H1 (cell line): ENCODE measurements at regions not wholly inside any gene's neighbourhood (a gene's known extent, or its start where the extent isn't known, plus 50 kb on each side); places are given as distances from the start of the nearest gene placed in this dataset.

Experiments used
- CTCF ChIA-PET: fragments of 300-600 bp; sonication (Branson Sonifier 250); formaldehyde crosslinking; loops from one replicate; lab custom pipeline; 2021; ENCODE audit not compliant: partially characterized antibody; lab: Charles Lee
- POLR2A ChIA-PET: fragments of 300-600 bp; sonication (Branson Sonifier 250); formaldehyde crosslinking; loops from one replicate; lab custom pipeline; 2021; ENCODE audit warnings: inconsistent platforms; ENCODE audit not compliant: partially characterized antibody; lab: Charles Lee
- DNase-seq, 2 experiments: peaks; one replicate each; pipeline versions ENCODE4 v3.0.0 to v3.0.0-alpha.2; 2010 to 2022; ENCODE audit warnings: low spot score in 2 of 2, low read depth in 1 of 2, mixed read lengths in 1 of 2
- FAIRE-seq: peaks from 2 replicates; lab custom pipeline; 2011; peaks lifted over from hg19 to GRCh38; lab: Jason Lieb, UNC
- H2AFZ ChIP-seq: 2 replicates; pipeline ENCODE4 v1.8.1; 2012; ENCODE audit warnings: low read length, inconsistent platforms
- H2AK5ac ChIP-seq: 2 replicates; pipeline ENCODE4 v1.6.1; 2013; ENCODE audit warnings: low read depth, low read length
- H2BK120ac ChIP-seq: replicated peaks from 2 replicates; pipeline ENCODE3; 2013; ENCODE audit warnings: low read depth, low read length, inconsistent platforms
- H2BK12ac ChIP-seq: 2 replicates; pipeline ENCODE4 v1.6.1; 2013; ENCODE audit warnings: low read depth, low read length
- H2BK15ac ChIP-seq: 2 replicates; pipeline ENCODE4 v1.6.1; 2013; ENCODE audit warnings: low read length
- H2BK20ac ChIP-seq: 2 replicates; pipeline ENCODE4 v1.6.1; 2013; ENCODE audit warnings: low read length
- H2BK5ac ChIP-seq: 2 replicates; pipeline ENCODE4 v1.6.1; 2013; ENCODE audit warnings: low read depth, low read length
- H3K14ac ChIP-seq: 2 replicates; pipeline ENCODE4 v1.6.1; 2013; ENCODE audit warnings: inconsistent platforms; ENCODE audit not compliant: insufficient read length
- H3K18ac ChIP-seq: 2 replicates; pipeline ENCODE4 v1.6.1; 2013; ENCODE audit warnings: low read length; ENCODE audit errors: extremely low read depth
- H3K23ac ChIP-seq: 2 replicates; pipeline ENCODE4 v1.6.1; 2013; ENCODE audit warnings: inconsistent platforms; ENCODE audit not compliant: insufficient read length
- H3K23me2 ChIP-seq: 2 replicates; pipeline ENCODE4 v1.6.1; 2013; ENCODE audit warnings: low read depth, low read length
- H3K27ac ChIP-seq: 2 replicates; pipeline ENCODE4 v1.6.1; 2011; ENCODE audit warnings: low read depth, low read length, inconsistent platforms
- H3K27me3 ChIP-seq, 4 experiments: replicated peaks in 1 of 4; 1 replicate in 1 of 4; 2 replicates in 3 of 4; pipeline versions ENCODE4 v1.6.1 to v1.8.1; 2011 to 2013; ENCODE audit warnings: low read length in 3 of 4, mild to moderate bottlenecking in 3 of 4, inconsistent platforms in 2 of 4, mixed read lengths in 2 of 4, moderate library complexity in 1 of 4; ENCODE audit not compliant: control insufficient read depth in 3 of 4, insufficient read depth in 3 of 4; ENCODE audit errors: extremely low read depth in 1 of 4
- H3K36me3 ChIP-seq, 4 experiments: 2 replicates each; pipeline versions ENCODE4 v1.6.1 to v1.8.1; 2011 to 2013; ENCODE audit warnings: mild to moderate bottlenecking in 4 of 4, low read length in 3 of 4, moderate library complexity in 2 of 4, control low read depth in 1 of 4, inconsistent platforms in 1 of 4; ENCODE audit not compliant: insufficient read depth in 4 of 4, control insufficient read depth in 2 of 4
- H3K4ac ChIP-seq: replicated peaks from 2 replicates; pipeline ENCODE3; 2013; ENCODE audit warnings: low read length, low read depth, mixed read lengths, inconsistent platforms; ENCODE audit not compliant: insufficient read length
- H3K4me1 ChIP-seq, 4 experiments: replicated peaks in 1 of 4; 1 replicate in 1 of 4; 2 replicates in 3 of 4; pipeline versions ENCODE4 v1.6.1 to v1.8.1; 2011 to 2013; ENCODE audit warnings: low read length in 3 of 4, inconsistent platforms in 2 of 4, mixed read lengths in 1 of 4; ENCODE audit not compliant: insufficient read depth in 4 of 4, control insufficient read depth in 3 of 4
- H3K4me2 ChIP-seq, 2 experiments: 2 replicates each; pipeline versions ENCODE4 v1.6.1 to v1.8.1; 2011 to 2013; ENCODE audit warnings: low read depth in 2 of 2, low read length in 2 of 2, control low read depth in 1 of 2, inconsistent platforms in 1 of 2, mild to moderate bottlenecking in 1 of 2; ENCODE audit not compliant: insufficient read depth in 1 of 2
- H3K4me3 ChIP-seq, 4 experiments: fragments of 200-600, 300-600 bp in 1 of 4; sonication (generic), shearing (Covaris generic), sonication (Bioruptor Twin) in 1 of 4; 2 replicates each; pipeline versions ENCODE4 v1.5.1 to v1.8.1; 2011 to 2016; ENCODE audit warnings: low read length in 4 of 4, low read depth in 3 of 4, control low read depth in 2 of 4, inconsistent platforms in 2 of 4, mild to moderate bottlenecking in 2 of 4, mixed read lengths in 1 of 4, moderate library complexity in 1 of 4; ENCODE audit not compliant: insufficient read depth in 2 of 4; ENCODE audit errors: extremely low read depth in 1 of 4
- H3K56ac ChIP-seq: replicated peaks from 2 replicates; pipeline ENCODE3; 2013; ENCODE audit warnings: low read depth, mild to moderate bottlenecking, mixed read lengths, low read length, inconsistent platforms; ENCODE audit not compliant: insufficient read length
- H3K79me1 ChIP-seq: 2 replicates; pipeline ENCODE4 v1.6.1; 2013; ENCODE audit warnings: low read depth, low read length, control low read depth
- H3K79me2 ChIP-seq, 2 experiments: 2 replicates each; pipeline versions ENCODE4 v1.6.1 to v1.8.1; 2012 to 2013; ENCODE audit warnings: low read length in 2 of 2, mild to moderate bottlenecking in 2 of 2, inconsistent platforms in 1 of 2; ENCODE audit not compliant: insufficient read depth in 2 of 2, control insufficient read depth in 1 of 2
- H3K9ac ChIP-seq, 4 experiments: replicated peaks in 1 of 4; 1 replicate in 1 of 4; 2 replicates in 3 of 4; pipeline versions ENCODE4 v1.6.1 to v1.8.1; 2011 to 2013; ENCODE audit warnings: low read depth in 3 of 4, low read length in 3 of 4, control low read depth in 2 of 4, mild to moderate bottlenecking in 2 of 4, moderate library complexity in 2 of 4, inconsistent platforms in 1 of 4; ENCODE audit errors: extremely low read depth in 1 of 4
- H3K9me3 ChIP-seq, 2 experiments: 2 replicates each; pipeline versions ENCODE4 v1.6.1 to v1.8.1; 2012 to 2013; ENCODE audit warnings: mild to moderate bottlenecking in 2 of 2, moderate library complexity in 2 of 2, control low read depth in 1 of 2, inconsistent platforms in 1 of 2, low read depth in 1 of 2, low read length in 1 of 2, mixed read lengths in 1 of 2; ENCODE audit not compliant: insufficient read depth in 2 of 2
- H4K20me1 ChIP-seq, 2 experiments: replicated peaks in 1 of 2; 2 replicates each; pipeline versions ENCODE3 to v1.8.1; 2011 to 2013; ENCODE audit warnings: inconsistent platforms in 2 of 2, low read length in 2 of 2, mild to moderate bottlenecking in 1 of 2; ENCODE audit not compliant: insufficient read depth in 2 of 2, control insufficient read depth in 1 of 2
- H4K5ac ChIP-seq: 2 replicates; pipeline ENCODE4 v1.6.1; 2013; ENCODE audit warnings: low read length, low read depth, mixed read lengths, inconsistent platforms; ENCODE audit not compliant: insufficient read length
- H4K8ac ChIP-seq: 2 replicates; pipeline ENCODE4 v1.8.0; 2013; ENCODE audit warnings: mild to moderate bottlenecking, moderate library complexity, low read length, inconsistent platforms; ENCODE audit not compliant: insufficient read depth; ENCODE audit errors: extremely low read depth
- H4K91ac ChIP-seq: replicated peaks from 2 replicates; pipeline ENCODE3; 2013; ENCODE audit warnings: low read length, mixed read lengths, inconsistent platforms; ENCODE audit not compliant: insufficient read length
- BACH1 ChIP-seq: IDR thresholded peaks from 2 replicates; pipeline ENCODE4 v1.6.1; 2012; ENCODE audit warnings: low read length, improper control_type of control experiment
- CTBP2 ChIP-seq: IDR thresholded peaks from 2 replicates; pipeline ENCODE4 v1.7.0; 2011; ENCODE audit warnings: borderline replicate concordance, mild to moderate bottlenecking, moderate library complexity, mixed read lengths, low read length; ENCODE audit not compliant: insufficient read depth, insufficient read length
- GTF2F1 ChIP-seq: IDR thresholded peaks from 2 replicates; pipeline ENCODE4 v1.6.1; 2012; ENCODE audit warnings: low read depth, low read length, improper control_type of control experiment, borderline replicate concordance
- HDAC6 ChIP-seq: IDR thresholded peaks from one replicate; pipeline ENCODE4 v1.7.1; 2012; ENCODE audit warnings: low read depth, mild to moderate bottlenecking, inconsistent platforms, low read length, moderate library complexity
- POU5F1 ChIP-seq: IDR thresholded peaks from 2 replicates; pipeline ENCODE4 v1.6.1; 2011; ENCODE audit warnings: low read depth, mild to moderate bottlenecking, low read length, moderate library complexity
- WGBS, 2 experiments: shearing (Covaris generic) in 1 of 2; methylation state at CpG; one replicate each; pipeline versions ENCODE4 v1.1.6 to v1.1.7; 2013 to 2015; ENCODE audit warnings: low lambda C conversion rate in 2 of 2, mixed read lengths in 2 of 2, inconsistent platforms in 1 of 2, low coverage in 1 of 2, missing lambda C conversion rate in 1 of 2; ENCODE audit not compliant: insufficient replicate concordance in 2 of 2, insufficient coverage in 1 of 2, insufficient read length in 1 of 2; ENCODE audit errors: extremely low coverage in 1 of 2, missing lambda C conversion rate in 1 of 2; 5-methylcytosine and 5-hydroxymethylcytosine counted together

GRCh38 chr6:121535777-121536176 lies 100.3 kb downstream of the GJA1 start:
- H3K36me3 ChIP-seq = no peaks in the 10 kb centered on the region
- H3K9me3 ChIP-seq = no peaks in the 10 kb centered on the region
- no peak overlapping the region for H3K4me2 ChIP-seq
- no peak overlapping the region for H3K23ac ChIP-seq
- H2AK5ac ChIP-seq = no peak overlapping the region
- no peaks in the 10 kb centered on the region for H3K27me3 ChIP-seq
- no peaks in the 10 kb centered on the region for H4K20me1 ChIP-seq
- WGBS, 2 experiments = 90% methylated on average over 4 of the region's 4 CpGs; no CpG with 5 or more reads in 1 of the 2 experiments
- H2BK15ac ChIP-seq = no peak overlapping the region
- no peak overlapping the region for H3K27ac ChIP-seq
- H2AFZ ChIP-seq = no peak overlapping the region
- H3K56ac ChIP-seq = no peak overlapping the region
- H2BK20ac ChIP-seq = no peak overlapping the region
- H3K14ac ChIP-seq = no peak overlapping the region
- H2BK120ac ChIP-seq = no peak overlapping the region
- CTCF ChIA-PET = interaction anchor here (0.6 to 2.2 kb wide), 5 partner anchors 13 to 650 kb away, joined by 3 to 8 read pairs (median 4); no protein-coding TSS in a partner anchor
- no peaks in the 10 kb centered on the region for H3K79me1 ChIP-seq
- H4K5ac ChIP-seq = no peak overlapping the region
- FAIRE-seq = no peak
- H3K23me2 ChIP-seq = no peaks in the 10 kb centered on the region
- H3K9ac ChIP-seq = no peak overlapping the region
- no peak overlapping the region for H3K4me3 ChIP-seq
- POLR2A ChIA-PET = interaction anchor here (0.6 kb wide), 1 partner anchor 92 kb away, joined by 3 read pairs; no protein-coding TSS in a partner anchor
- no peak overlapping the region for H3K18ac ChIP-seq
- no peaks in the 10 kb centered on the region; a peak in 1 of 7 replicates for H3K4me1 ChIP-seq
- DNase-seq = no peak
- H4K91ac ChIP-seq = no peak overlapping the region
- TF ChIP-seq POU5F1 (no peak), GTF2F1 (no peak), BACH1 (no peak), HDAC6 (no peak), CTBP2 (no peak)
- H2BK12ac ChIP-seq = no peak overlapping the region
- no peak overlapping the region for H3K4ac ChIP-seq
- no peak overlapping the region; the same call in 1 of the 2 replicates for H4K8ac ChIP-seq
- no peak overlapping the region for H2BK5ac ChIP-seq
- H3K79me2 ChIP-seq = no peaks in the 10 kb centered on the region
